ENCODE measurements at regions not wholly inside any gene's neighbourhood (a gene's known extent, or its start where the extent isn't known, plus 50 kb on each side); places are given as distances from the start of the nearest gene placed in this dataset.

DNA sequence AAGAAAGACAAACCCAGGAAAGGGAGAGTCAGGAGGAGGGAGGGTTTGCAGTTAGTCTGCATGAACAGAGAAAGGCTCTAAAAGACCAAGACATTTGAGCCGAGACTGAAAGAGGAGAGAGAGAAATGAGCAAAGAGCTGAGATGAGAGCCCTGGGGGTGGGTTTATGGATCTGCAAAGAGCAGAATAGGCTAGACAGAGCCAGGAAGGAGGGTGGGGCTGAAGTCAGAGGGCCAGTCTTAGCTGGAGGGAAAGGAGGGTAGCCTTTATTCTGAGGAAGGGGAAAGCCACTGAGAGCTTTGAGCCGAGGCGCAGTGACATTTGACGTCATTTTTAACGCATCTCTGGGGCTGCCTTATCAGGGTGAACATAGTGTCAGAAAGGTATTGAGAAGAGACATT is 85.7 kb upstream of the CDH13 start:
- ATAC-seq (no peak), DNase-seq (ENCODE audit: low read depth, low spot score) (no peak)
- ChIA-PET CTCF (no interaction called here), POLR2A (interaction anchor here (0.6 kb wide), 1 partner anchor 618 kb away, joined by 3 read pairs; no protein-coding TSS in a partner anchor)
- H3K4me3 ChIP-seq (ENCODE audit: low read depth in 2 of 2, low read length in 2 of 2): no peak overlapping the region
- no peaks in the 10 kb centered on the region for H3K9me3 ChIP-seq (ENCODE audit: control insufficient read depth, insufficient read depth, low read depth, low read length)
- no peaks in the 10 kb centered on the region for H3K27me3 ChIP-seq (ENCODE audit: control insufficient read depth, insufficient read depth, low read length)
- no peaks in the 10 kb centered on the region for H3K4me1 ChIP-seq (ENCODE audit: control insufficient read depth, insufficient read depth, low read length)
- no peak for TF ChIP-seq POLR2AphosphoS5 (IDR thresholded peaks at IDR 0.05; ENCODE audit: low read depth, low read length)
- TF ChIP-seq REST (IDR thresholded peaks at IDR 0.05; ENCODE audit: insufficient read depth in 1 of 2, low read depth in 2 of 2, low read length in 1 of 2): no peak
- H3K36me3 ChIP-seq (ENCODE audit: control insufficient read depth, insufficient read depth, low read length): no peaks in the 10 kb centered on the region
- intact Hi-C loops (cut with micrococcal nuclease; ENCODE audit: unreplicated experiment) (no loop called here), in situ Hi-C loops (cut with HindIII; ENCODE audit: low pct_unique_long_range_greater_than_20kb, low sequenced_read_pairs) (no loop called here)
- no peak overlapping the region for H3K27ac ChIP-seq (ENCODE audit: low read length)
- BruUV-seq (replicated peaks): no TSS peak

DNA sequence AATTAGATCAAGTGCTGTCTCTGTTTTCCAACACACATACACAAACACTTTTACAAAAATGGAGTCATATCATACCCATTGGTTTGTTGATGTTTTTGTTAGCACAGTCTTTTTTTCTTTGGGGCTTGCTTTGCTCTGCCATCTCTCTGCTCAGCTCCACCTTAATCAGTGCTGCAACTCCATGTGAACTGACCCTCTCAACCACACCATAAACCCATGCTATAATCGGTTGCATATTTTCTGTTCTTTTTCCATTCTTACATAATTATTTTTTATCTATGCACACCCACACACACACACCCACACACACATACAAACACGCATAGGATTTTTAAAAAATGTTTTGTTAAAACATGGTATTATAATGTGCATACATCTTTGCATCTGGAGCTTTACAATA is 91.0 kb upstream of the CDH13 start:
- no peak for DNase-seq (ENCODE audit: low read depth, low spot score)
- H3K36me3 ChIP-seq (ENCODE audit: control insufficient read depth, insufficient read depth, low read length): no peaks in the 10 kb centered on the region
- intact Hi-C loops (cut with micrococcal nuclease; ENCODE audit: unreplicated experiment) (no loop called here), in situ Hi-C loops (cut with HindIII; ENCODE audit: low pct_unique_long_range_greater_than_20kb, low sequenced_read_pairs) (no loop called here)
- H3K27me3 ChIP-seq (ENCODE audit: control insufficient read depth, insufficient read depth, low read length): no peaks in the 10 kb centered on the region
- no peaks in the 10 kb centered on the region for H3K4me1 ChIP-seq (ENCODE audit: control insufficient read depth, insufficient read depth, low read length)
- H3K27ac ChIP-seq (ENCODE audit: low read length): no peak overlapping the region
- no peak for TF ChIP-seq TCF7L2 (IDR thresholded peaks at IDR 0.05; ENCODE audit: low read depth, low read length)
- no peak for TF ChIP-seq SIN3A (IDR thresholded peaks at IDR 0.05; ENCODE audit: borderline replicate concordance, insufficient read depth, low read depth, low read length)
- TF ChIP-seq POLR2AphosphoS5 (IDR thresholded peaks at IDR 0.05; ENCODE audit: low read depth, low read length): no peak
- no peak for TF ChIP-seq CTCF (IDR thresholded peaks at IDR 0.05)
- TF ChIP-seq REST (IDR thresholded peaks at IDR 0.05; ENCODE audit: insufficient read depth in 1 of 2, low read depth in 2 of 2, low read length in 1 of 2): no peak
- BruUV-seq (replicated peaks): no TSS peak
- CTCF ChIA-PET: no interaction called here
- H3K9me3 ChIP-seq (ENCODE audit: control insufficient read depth, insufficient read depth, low read depth, low read length): no peaks in the 10 kb centered on the region
- H3K4me3 ChIP-seq (ENCODE audit: low read depth in 2 of 2, low read length in 2 of 2): no peak overlapping the region
- ATAC-seq: no peak
- POLR2A ChIA-PET: no interaction called here
